OCI-LY3 (cell line): ENCODE measurements at regions not wholly inside any gene's neighbourhood (a gene's known extent, or its start where the extent isn't known, plus 50 kb on each side); places are given as distances from the start of the nearest gene placed in this dataset.

Experiments used
- CTCF ChIP-seq: fragments of 200-600, 300-600 bp; sonication (generic); IDR thresholded peaks from 2 replicates; pipeline ENCODE4 v1.5.1; 2014; ENCODE audit warnings: antibody characterized with exemption, low read length, low read depth
- EZH2phosphoT487 ChIP-seq: fragments of 200-600 bp; shearing (Covaris generic); IDR thresholded peaks from 2 replicates; pipeline ENCODE4 v1.6.1; 2018; ENCODE audit warnings: antibody characterized with exemption, mixed run types, low read depth

- TF ChIP-seq CTCF (no peak), EZH2phosphoT487 (no peak)
Observed at GRCh38 chr13:22735011-22735995, 445.5 kb upstream of the SGCG start.
